CD14-positive monocyte (primary cell): ENCODE measurements at regions not wholly inside any gene's neighbourhood (a gene's known extent, or its start where the extent isn't known, plus 50 kb on each side); places are given as distances from the start of the nearest gene placed in this dataset.

Source experiments
- DNase-seq, 3 donors: peaks; one replicate each; pipeline ENCODE4 v3.0.0-alpha.2; 2011 to 2022
- H2AFZ ChIP-seq: 2 replicates; pipeline ENCODE4 v1.6.0; 2012; ENCODE audit warnings: mild to moderate bottlenecking, low read depth, low read length, inconsistent platforms; ENCODE audit not compliant: insufficient read depth, poor library complexity, severe bottlenecking
- H3K27ac ChIP-seq, 2 donors: 1 replicate in 1 of 2; 2 replicates in 1 of 2; pipeline ENCODE4 v1.5.1; 2012 to 2013; ENCODE audit warnings: low read length in 2 of 2, control low read depth in 1 of 2, inconsistent platforms in 1 of 2, low read depth in 1 of 2, mild to moderate bottlenecking in 1 of 2
- H3K27me3 ChIP-seq, 2 donors: one replicate each; pipeline versions ENCODE4 v1.6.0 to v1.6.1; 2011 to 2013; ENCODE audit warnings: low read length in 2 of 2; ENCODE audit not compliant: control insufficient read depth in 2 of 2, insufficient read depth in 2 of 2
- H3K36me3 ChIP-seq, 2 donors: replicated peaks in 1 of 2; 1 replicate in 1 of 2; 2 replicates in 1 of 2; pipeline versions ENCODE4 v1.5.1 to v1.6.1; 2012 to 2013; ENCODE audit warnings: low read length in 2 of 2, control low read depth in 1 of 2, inconsistent platforms in 1 of 2, mild to moderate bottlenecking in 1 of 2; ENCODE audit not compliant: insufficient read depth in 2 of 2, control insufficient read depth in 1 of 2
- H3K4me1 ChIP-seq, 2 donors: 1 replicate in 1 of 2; 2 replicates in 1 of 2; pipeline versions ENCODE4 v1.5.1 to v1.6.1; 2012 to 2013; ENCODE audit warnings: low read length in 2 of 2, control low read depth in 1 of 2, inconsistent platforms in 1 of 2, mild to moderate bottlenecking in 1 of 2, moderate library complexity in 1 of 2; ENCODE audit not compliant: insufficient read depth in 2 of 2, control insufficient read depth in 1 of 2
- H3K4me2 ChIP-seq: replicated peaks from 2 replicates; pipeline ENCODE3; 2012; ENCODE audit warnings: low read length, moderate library complexity, mild to moderate bottlenecking; ENCODE audit not compliant: poor library complexity, severe bottlenecking; ENCODE audit errors: extremely low read depth
- H3K4me3 ChIP-seq, 3 experiments: fragments of 200-600 bp in 1 of 3; sonication (generic) in 1 of 3; replicated peaks in 1 of 3; 1 replicate in 2 of 3; 2 replicates in 1 of 3; pipeline ENCODE4 v1.5.1; 2011 to 2013; ENCODE audit warnings: low read length in 3 of 3, mild to moderate bottlenecking in 3 of 3, control low read depth in 2 of 3, low read depth in 2 of 3, inconsistent platforms in 1 of 3, moderate library complexity in 1 of 3
- H3K79me2 ChIP-seq: 2 replicates; pipeline ENCODE4 v1.6.0; 2012; ENCODE audit warnings: mild to moderate bottlenecking, control low read depth, inconsistent platforms, low read length, moderate library complexity; ENCODE audit not compliant: insufficient read depth
- H3K9ac ChIP-seq: 2 replicates; pipeline ENCODE4 v1.6.0; 2017; ENCODE audit warnings: low read length, mild to moderate bottlenecking; ENCODE audit not compliant: insufficient read depth, poor library complexity, severe bottlenecking
- H3K9me3 ChIP-seq, 2 donors: replicated peaks in 1 of 2; 1 replicate in 1 of 2; 2 replicates in 1 of 2; pipeline versions ENCODE4 v1.5.1 to v1.6.1; 2012 to 2013; ENCODE audit warnings: low read length in 2 of 2, control low read depth in 1 of 2; ENCODE audit not compliant: control insufficient read depth in 1 of 2, insufficient read depth in 1 of 2
- H4K20me1 ChIP-seq: 2 replicates; pipeline ENCODE4 v1.6.0; 2012; ENCODE audit warnings: mild to moderate bottlenecking, low read length, control low read depth, moderate library complexity; ENCODE audit not compliant: insufficient read depth
- H3K27ac Mint-ChIP-seq, 7 donors: one replicate each; pipeline ENCODE4 v1.8.0; 2020; ENCODE audit warnings: mild to moderate bottlenecking in 7 of 7, mixed read lengths in 7 of 7, moderate library complexity in 6 of 7, inconsistent platforms in 2 of 7
- H3K27me3 Mint-ChIP-seq, 3 donors: one replicate each; pipeline ENCODE4 v1.8.0; 2021 to 2022; ENCODE audit warnings: low read depth in 3 of 3, mild to moderate bottlenecking in 3 of 3, mixed read lengths in 3 of 3, moderate library complexity in 3 of 3, inconsistent platforms in 1 of 3
- H3K36me3 Mint-ChIP-seq, 2 donors: one replicate each; pipeline ENCODE4 v1.8.0; 2020; ENCODE audit warnings: mixed read lengths in 2 of 2, inconsistent platforms in 1 of 2, mild to moderate bottlenecking in 1 of 2
- H3K4me1 Mint-ChIP-seq: one replicate; pipeline ENCODE4 v1.8.0; 2020; ENCODE audit warnings: mild to moderate bottlenecking, mixed read lengths
- H3K4me3 Mint-ChIP-seq, 2 donors: one replicate each; pipeline ENCODE4 v1.8.0; 2020; ENCODE audit warnings: mild to moderate bottlenecking in 2 of 2, mixed read lengths in 2 of 2, moderate library complexity in 1 of 2
- H3K9me3 Mint-ChIP-seq, 7 donors: one replicate each; pipeline ENCODE4 v1.8.0; 2020 to 2022; ENCODE audit warnings: mixed read lengths in 7 of 7, mild to moderate bottlenecking in 6 of 7, moderate library complexity in 6 of 7, inconsistent platforms in 2 of 7
- CTCF ChIP-seq: fragments of 200-600 bp; IDR thresholded peaks from one replicate; pipeline ENCODE4 v1.8.0; 2022; ENCODE audit warnings: antibody characterized with exemption, mild to moderate bottlenecking
- WGBS: methylation state at CpG from one replicate; pipeline ENCODE4 v1.1.5; 2013; ENCODE audit warnings: missing lambda C conversion rate; ENCODE audit not compliant: insufficient coverage; 5-methylcytosine and 5-hydroxymethylcytosine counted together
- intact Hi-C, 2 donors: fragments of 100-400 bp; cut with micrococcal nuclease; formaldehyde crosslinking; loops; one replicate each; pipeline versions ENCODE4 v1.15.0 to v1.15.1; 2023

GRCh38 chr18:43819873-43820272, 542.6 kb upstream of the SYT4 start:
- no peak overlapping the region for H3K27ac ChIP-seq
- no peak overlapping the region for H3K4me3 ChIP-seq
- intact Hi-C loops: no loop called here
- Mint-ChIP-seq H3K4me3 (no peak overlapping the region), H3K36me3 (no peaks in the 10 kb centered on the region), H3K27me3 (peaks cover 0 to 4% (median 1%) of the 10 kb centered on the region in 3 donors), H3K9me3 (peaks cover 0 to 12% (median 2%) of the 10 kb centered on the region in 7 donors), H3K4me1 (no peaks in the 10 kb centered on the region), H3K27ac (no peak overlapping the region)
- TF ChIP-seq CTCF: no peak
- H2AFZ ChIP-seq: no peak overlapping the region
- no peaks in the 10 kb centered on the region for H3K9me3 ChIP-seq
- no peak for DNase-seq
- H3K4me1 ChIP-seq: no peaks in the 10 kb centered on the region
- no CpG with 5 or more reads among the region's 1 CpG for WGBS
- no peaks in the 10 kb centered on the region for H3K36me3 ChIP-seq
- no peaks in the 10 kb centered on the region for H4K20me1 ChIP-seq
- H3K27me3 ChIP-seq: no peaks in the 10 kb centered on the region
- H3K4me2 ChIP-seq: no peak overlapping the region
- no peaks in the 10 kb centered on the region for H3K79me2 ChIP-seq
- no peak overlapping the region for H3K9ac ChIP-seq

- Mint-ChIP-seq H3K27me3 (peaks cover 0 to under 1% (median 0%) of the 10 kb centered on the region in 3 donors), H3K9me3 (peaks cover 0 to 2% (median 0%) of the 10 kb centered on the region in 7 donors), H3K4me1 (no peaks in the 10 kb centered on the region), H3K36me3 (no peaks in the 10 kb centered on the region), H3K4me3 (no peak overlapping the region), H3K27ac (no peak overlapping the region)
- Histone ChIP-seq H4K20me1 (no peaks in the 10 kb centered on the region), H3K27me3 (no peaks in the 10 kb centered on the region), H2AFZ (no peak overlapping the region), H3K79me2 (no peaks in the 10 kb centered on the region), H3K36me3 (no peaks in the 10 kb centered on the region), H3K4me1 (no peaks in the 10 kb centered on the region), H3K9me3 (no peaks in the 10 kb centered on the region), H3K4me3 (no peak overlapping the region), H3K27ac (no peak overlapping the region), H3K4me2 (no peak overlapping the region), H3K9ac (no peak overlapping the region)
- no CpG with 5 or more reads among the region's 2 CpGs for WGBS
- intact Hi-C loops: no loop called here
- DNase-seq: no peak
- no peak for TF ChIP-seq CTCF
These were observed 548.5 kb upstream of the SYT4 start for GRCh38 chr18:43825768-43826167.
